NCI-H524 (cell line): ENCODE measurements at regions not wholly inside any gene's neighbourhood (a gene's known extent, or its start where the extent isn't known, plus 50 kb on each side); places are given as distances from the start of the nearest gene placed in this dataset.
"Not testable (repeated sequence)": the region's sequence is repeated elsewhere in the genome, so short reads cannot be mapped to it uniquely, and the experiment has no call there.

ENCODE experiments used
- DNase-seq, 2 experiments: peaks; one replicate each; lab custom pipeline; 2025; lab: John Stamatoyannopoulos, UW

- no peak for DNase-seq
Measured at GRCh38 chr4:173475751-173476150, 54.3 kb downstream of the HAND2 start.

- no peak for DNase-seq
Measured at GRCh38 chr4:173469622-173470021, 60.4 kb downstream of the HAND2 start.

GRCh38 chr4:173468314-173468713 is 61.7 kb downstream of the HAND2 start:
- no peak for DNase-seq

- DNase-seq = no peak
Measured at GRCh38 chr4:173466101-173466500, 63.9 kb downstream of the HAND2 start.

- DNase-seq = no peak
Measured at GRCh38 chr4:173464481-173464880, 65.5 kb downstream of the HAND2 start.

GRCh38 chr4:173463816-173464215 is 64.9 kb upstream of the SCRG1 start:
- no peak for DNase-seq

- DNase-seq = no peak
Measured at GRCh38 chr4:173461170-173461569, 62.3 kb upstream of the SCRG1 start.

GRCh38 chr4:173459857-173460256 is 60.9 kb upstream of the SCRG1 start:
- no peak for DNase-seq

- no peak for DNase-seq
Measured at GRCh38 chr4:173457893-173458292, 59.0 kb upstream of the SCRG1 start.

- not testable (repeated sequence) for DNase-seq
Measured at GRCh38 chr4:173451435-173451834, 52.5 kb upstream of the SCRG1 start.

- DNase-seq = no peak
Measured at GRCh38 chr4:173450281-173450680, 51.4 kb upstream of the SCRG1 start.

- DNase-seq = no peak
Measured at GRCh38 chr4:173449380-173449717, 50.4 kb upstream of the SCRG1 start.

- peak; percentile 50 to 58 for DNase-seq
Measured at GRCh38 chr4:173448608-173449379, 49.9 kb upstream of the SCRG1 start.
